ENCODE measurements at regions not wholly inside any gene's neighbourhood (a gene's known extent, or its start where the extent isn't known, plus 50 kb on each side); places are given as distances from the start of the nearest gene placed in this dataset.

DNA sequence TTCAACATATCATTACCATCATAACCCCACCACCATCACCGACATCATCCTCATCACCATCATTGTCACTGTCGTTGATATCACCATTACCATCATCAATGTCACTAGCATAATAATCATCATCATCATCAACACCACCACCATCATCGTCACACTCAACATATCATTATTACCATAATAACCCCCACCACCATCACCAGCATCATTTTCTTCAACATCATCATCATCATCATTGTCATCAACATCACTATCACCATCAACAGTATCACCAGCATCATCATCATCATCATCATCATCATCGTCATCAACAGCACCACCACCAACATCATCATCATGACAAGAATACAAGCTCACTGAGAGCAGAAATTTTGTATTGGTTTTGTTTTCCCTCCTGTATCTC, 83.8 kb downstream of the MBD3L1 start:
- TF ChIP-seq, protein P1, sequence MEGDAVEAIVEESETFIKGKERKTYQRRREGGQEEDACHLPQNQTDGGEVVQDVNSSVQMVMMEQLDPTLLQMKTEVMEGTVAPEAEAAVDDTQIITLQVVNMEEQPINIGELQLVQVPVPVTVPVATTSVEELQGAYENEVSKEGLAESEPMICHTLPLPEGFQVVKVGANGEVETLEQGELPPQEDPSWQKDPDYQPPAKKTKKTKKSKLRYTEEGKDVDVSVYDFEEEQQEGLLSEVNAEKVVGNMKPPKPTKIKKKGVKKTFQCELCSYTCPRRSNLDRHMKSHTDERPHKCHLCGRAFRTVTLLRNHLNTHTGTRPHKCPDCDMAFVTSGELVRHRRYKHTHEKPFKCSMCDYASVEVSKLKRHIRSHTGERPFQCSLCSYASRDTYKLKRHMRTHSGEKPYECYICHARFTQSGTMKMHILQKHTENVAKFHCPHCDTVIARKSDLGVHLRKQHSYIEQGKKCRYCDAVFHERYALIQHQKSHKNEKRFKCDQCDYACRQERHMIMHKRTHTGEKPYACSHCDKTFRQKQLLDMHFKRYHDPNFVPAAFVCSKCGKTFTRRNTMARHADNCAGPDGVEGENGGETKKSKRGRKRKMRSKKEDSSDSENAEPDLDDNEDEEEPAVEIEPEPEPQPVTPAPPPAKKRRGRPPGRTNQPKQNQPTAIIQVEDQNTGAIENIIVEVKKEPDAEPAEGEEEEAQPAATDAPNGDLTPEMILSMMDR (IDR thresholded peaks at IDR 0.05; ENCODE audit: insufficient read depth, low read depth, low read length), result no peak
- no peak for TF ChIP-seq EZH2 (IDR thresholded peaks at IDR 0.05; ENCODE audit: insufficient read depth, low read length)
- no peaks in the 10 kb centered on the region for H3K27me3 Mint-ChIP-seq (ENCODE audit: low read depth, unreplicated experiment)
- no peaks in the 10 kb centered on the region for H3K36me3 Mint-ChIP-seq (ENCODE audit: low read depth, unreplicated experiment)
- peaks cover 5% of the 10 kb centered on the region for H3K9me3 ChIP-seq (ENCODE audit: insufficient read depth, low read depth, low read length)
- H4K20me1 ChIP-seq (ENCODE audit: insufficient read depth, low read length), result no peaks in the 10 kb centered on the region
- FAIRE-seq, result no peak
- no peaks in the 10 kb centered on the region for H3K36me3 ChIP-seq (ENCODE audit: insufficient read depth, low read length)
- H3K27ac ChIP-seq (ENCODE audit: low read depth, low read length), result no peak overlapping the region
- H3K4me1 ChIP-seq (ENCODE audit: insufficient read depth, low read length), result no peaks in the 10 kb centered on the region
- no peaks in the 10 kb centered on the region for H3K27me3 ChIP-seq (ENCODE audit: insufficient read depth, low read length)
- H3K27ac Mint-ChIP-seq (ENCODE audit: unreplicated experiment), result no peak overlapping the region
- H3K79me2 ChIP-seq (ENCODE audit: insufficient read depth, low read length), result no peaks in the 10 kb centered on the region
- H2AFZ ChIP-seq (ENCODE audit: low read depth, low read length), result no peak overlapping the region
- H3K9me3 Mint-ChIP-seq (ENCODE audit: unreplicated experiment), result peaks cover 9% of the 10 kb centered on the region
- no peak overlapping the region for H3K9ac ChIP-seq (ENCODE audit: low read length)
- H3K4me1 Mint-ChIP-seq (ENCODE audit: low read depth, unreplicated experiment), result no peaks in the 10 kb centered on the region
- no peak for DNase-seq (ENCODE audit: low read depth)
- H3K4me3 ChIP-seq (ENCODE audit: insufficient read depth, low read depth, low read length), result no peak overlapping the region
- H3K4me3 Mint-ChIP-seq (ENCODE audit: unreplicated experiment), result no peak overlapping the region
- H3K4me2 ChIP-seq (ENCODE audit: low read length), result no peak overlapping the region

DNA sequence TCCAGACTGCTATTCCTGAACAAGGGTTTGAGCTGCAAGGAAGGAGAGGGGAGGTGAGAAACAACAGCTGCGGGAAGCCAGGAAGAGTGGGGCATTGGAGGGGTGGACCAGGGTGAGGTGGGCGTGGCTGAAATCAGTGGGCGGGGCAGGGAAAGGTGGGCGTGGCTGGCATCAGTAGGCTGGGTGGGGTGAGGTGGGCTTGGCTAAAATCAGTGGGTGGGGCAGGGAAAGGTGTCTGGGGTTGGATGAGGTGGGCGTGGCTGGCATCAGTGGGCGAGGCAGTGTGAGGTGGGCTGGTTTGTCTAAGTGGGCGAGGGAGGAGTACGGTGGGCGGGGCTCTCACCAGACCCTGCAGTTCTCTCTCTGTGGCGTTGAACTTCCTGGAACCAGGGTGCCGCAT, 87.6 kb downstream of the MUC16 start:
- no peak for FAIRE-seq
- H3K27ac Mint-ChIP-seq (ENCODE audit: unreplicated experiment), result no peak overlapping the region
- H3K9me3 ChIP-seq (ENCODE audit: insufficient read depth, low read depth, low read length), result peaks cover 6% of the 10 kb centered on the region

DNA sequence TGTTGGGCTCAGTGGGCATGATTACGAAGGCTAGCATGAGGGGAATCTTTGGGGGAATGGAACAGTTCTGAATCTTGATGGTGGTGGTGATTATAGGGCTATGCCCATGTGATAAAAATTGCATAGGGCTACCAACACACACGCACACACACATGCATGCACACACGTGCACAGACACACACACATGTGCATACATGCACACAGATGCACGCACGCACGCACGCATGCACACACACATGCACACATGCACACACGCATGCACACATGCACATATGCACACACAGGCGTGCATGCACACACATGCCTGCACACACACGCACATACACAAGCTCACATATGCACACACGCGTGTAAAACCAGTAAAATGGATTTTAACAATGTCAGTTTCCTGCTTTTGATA, 85.9 kb downstream of the MUC16 start:
- Histone ChIP-seq H3K79me2 (ENCODE audit: insufficient read depth, low read length) (no peaks in the 10 kb centered on the region), H3K27me3 (ENCODE audit: insufficient read depth, low read length) (no peaks in the 10 kb centered on the region), H3K9me3 (ENCODE audit: insufficient read depth, low read depth, low read length) (peaks cover 6% of the 10 kb centered on the region), H3K9ac (ENCODE audit: low read length) (no peak overlapping the region), H3K4me1 (ENCODE audit: insufficient read depth, low read length) (no peaks in the 10 kb centered on the region), H4K20me1 (ENCODE audit: insufficient read depth, low read length) (no peaks in the 10 kb centered on the region), H3K4me3 (ENCODE audit: insufficient read depth, low read depth, low read length) (no peak overlapping the region), H2AFZ (ENCODE audit: low read depth, low read length) (no peak overlapping the region), H3K4me2 (ENCODE audit: low read length) (no peak overlapping the region), H3K36me3 (ENCODE audit: insufficient read depth, low read length) (no peaks in the 10 kb centered on the region), H3K27ac (ENCODE audit: low read depth, low read length) (no peak overlapping the region)
- DNase-seq (ENCODE audit: low read depth), result no peak
- H3K36me3 Mint-ChIP-seq (ENCODE audit: low read depth, unreplicated experiment), result no peaks in the 10 kb centered on the region
- no peak overlapping the region for H3K27ac Mint-ChIP-seq (ENCODE audit: unreplicated experiment)
- no peaks in the 10 kb centered on the region for H3K27me3 Mint-ChIP-seq (ENCODE audit: low read depth, unreplicated experiment)
- H3K4me3 Mint-ChIP-seq (ENCODE audit: unreplicated experiment), result no peak overlapping the region
- FAIRE-seq, result no peak
- no peak for TF ChIP-seq EZH2 (IDR thresholded peaks at IDR 0.05; ENCODE audit: insufficient read depth, low read length)
- TF ChIP-seq, protein P1 (IDR thresholded peaks at IDR 0.05; ENCODE audit: insufficient read depth, low read depth, low read length), result no peak
- no peaks in the 10 kb centered on the region for H3K4me1 Mint-ChIP-seq (ENCODE audit: low read depth, unreplicated experiment)
- H3K9me3 Mint-ChIP-seq (ENCODE audit: unreplicated experiment), result peaks cover 7% of the 10 kb centered on the region

More for the DNA sequence above, 87.6 kb downstream of the MUC16 start:
- Histone ChIP-seq H3K4me1 (ENCODE audit: insufficient read depth, low read length) (no peaks in the 10 kb centered on the region), H2AFZ (ENCODE audit: low read depth, low read length) (no peak overlapping the region), H3K9ac (ENCODE audit: low read length) (no peak overlapping the region), H3K4me3 (ENCODE audit: insufficient read depth, low read depth, low read length) (no peak overlapping the region), H3K4me2 (ENCODE audit: low read length) (no peak overlapping the region), H3K27ac (ENCODE audit: low read depth, low read length) (no peak overlapping the region), H4K20me1 (ENCODE audit: insufficient read depth, low read length) (no peaks in the 10 kb centered on the region), H3K36me3 (ENCODE audit: insufficient read depth, low read length) (no peaks in the 10 kb centered on the region), H3K79me2 (ENCODE audit: insufficient read depth, low read length) (no peaks in the 10 kb centered on the region), H3K27me3 (ENCODE audit: insufficient read depth, low read length) (no peaks in the 10 kb centered on the region)
- no peak for TF ChIP-seq EZH2 (IDR thresholded peaks at IDR 0.05; ENCODE audit: insufficient read depth, low read length)
- TF ChIP-seq, protein P1 (IDR thresholded peaks at IDR 0.05; ENCODE audit: insufficient read depth, low read depth, low read length), result no peak
- Mint-ChIP-seq H3K9me3 (ENCODE audit: unreplicated experiment) (peaks cover 7% of the 10 kb centered on the region), H3K4me1 (ENCODE audit: low read depth, unreplicated experiment) (no peaks in the 10 kb centered on the region), H3K27me3 (ENCODE audit: low read depth, unreplicated experiment) (no peaks in the 10 kb centered on the region), H3K36me3 (ENCODE audit: low read depth, unreplicated experiment) (no peaks in the 10 kb centered on the region), H3K4me3 (ENCODE audit: unreplicated experiment) (no peak overlapping the region)
- DNase-seq (ENCODE audit: low read depth), result no peak
